HCT116 (cell line): ENCODE measurements at regions not wholly inside any gene's neighbourhood (a gene's known extent, or its start where the extent isn't known, plus 50 kb on each side); places are given as distances from the start of the nearest gene placed in this dataset.

Experiments used
- ATAC-seq: fragments of 200-7000 bp; cut with Tn5 transposase; 2 replicates; pipeline ENCODE4 v1.9.1; 2020; ENCODE audit warnings: mild to moderate bottlenecking, moderate library complexity
- BruUV-seq: library from RNA; stranded (reverse); fragments of 400-500 nt; replicated peaks from 2 replicates; lab custom pipeline; 2021; lab: Mats Ljungman, UMichigan
- CTCF ChIA-PET: fragments of 300-600 bp; sonication (Branson Sonifier 250); formaldehyde crosslinking; loops from one replicate; lab custom pipeline; 2021; ENCODE audit warnings: antibody characterized with exemption; lab: Charles Lee
- POLR2A ChIA-PET: fragments of 300-600, 350-600 bp; sonication (Branson Sonifier 250); formaldehyde crosslinking; loops from one replicate; lab custom pipeline; 2021; ENCODE audit warnings: antibody characterized with exemption; lab: Charles Lee
- RAD21 ChIA-PET, 2 experiments: fragments of 300-600 bp; sonication (Branson Sonifier 250); formaldehyde crosslinking; loops; one replicate each; lab custom pipeline; 2023; ENCODE audit warnings: low total read pairs in 2 of 2; ENCODE audit not compliant: uncharacterized antibody in 2 of 2, unreplicated experiment in 2 of 2, low non-redundant PET in 1 of 2; lab: Charles Lee
- DNase-seq: peaks from one replicate; pipeline ENCODE4 v3.0.0-alpha.2; 2010; ENCODE audit warnings: low read depth, low spot score
- H2AFZ ChIP-seq: fragments of 200-600 bp; shearing (Covaris generic), sonication (generic); 2 replicates; pipeline ENCODE4 v1.6.1; 2017; ENCODE audit warnings: low read depth, mixed run types, mixed read lengths, antibody characterized with exemption, low read length; ENCODE audit not compliant: poor library complexity, severe bottlenecking
- H3K27ac ChIP-seq: 2 replicates; pipeline ENCODE4 v1.5.1; 2012; ENCODE audit warnings: low read depth, low read length
- H3K27me3 ChIP-seq: fragments of 200-600 bp; sonication (generic); 2 replicates; pipeline ENCODE4 v1.6.1; 2016; ENCODE audit warnings: mixed run types, low read length, mixed read lengths; ENCODE audit not compliant: insufficient read depth
- H3K36me3 ChIP-seq, 2 experiments: fragments of 200-500 bp in 1 of 2; fragments of 200-600 bp in 1 of 2; sonication (Bioruptor generic) in 1 of 2; sonication (generic) in 1 of 2; 2 replicates each; pipeline versions ENCODE4 v1.5.1 to v1.6.1; 2014 to 2016; ENCODE audit warnings: low read length in 2 of 2, inconsistent platforms in 1 of 2, mixed read lengths in 1 of 2, mixed run types in 1 of 2; ENCODE audit not compliant: insufficient read depth in 2 of 2, control insufficient read depth in 1 of 2
- H3K4me1 ChIP-seq, 2 experiments: fragments of 200-600 bp in 1 of 2; sonication (generic) in 1 of 2; 2 replicates each; pipeline versions ENCODE4 v1.5.1 to v1.6.1; 2012 to 2017; ENCODE audit warnings: low read length in 2 of 2, inconsistent platforms in 1 of 2, mild to moderate bottlenecking in 1 of 2, mixed read lengths in 1 of 2, mixed run types in 1 of 2, moderate library complexity in 1 of 2; ENCODE audit not compliant: insufficient read depth in 2 of 2, control insufficient read depth in 1 of 2
- H3K4me2 ChIP-seq: fragments of 200-600 bp; sonication (generic); 2 replicates; pipeline ENCODE4 v1.6.1; 2017; ENCODE audit warnings: mixed run types, low read length, mixed read lengths
- H3K4me3 ChIP-seq, 2 experiments: fragments of 200-600 bp in 1 of 2; sonication (generic) in 1 of 2; replicated peaks in 1 of 2; 2 replicates each; pipeline ENCODE4 v1.5.1; 2011 to 2016; ENCODE audit warnings: low read length in 2 of 2, control low read depth in 1 of 2, low read depth in 1 of 2, mild to moderate bottlenecking in 1 of 2, mixed read lengths in 1 of 2, mixed run types in 1 of 2
- H3K79me2 ChIP-seq: fragments of 200-600 bp; sonication (generic); 2 replicates; pipeline ENCODE4 v1.6.1; 2017; ENCODE audit warnings: mild to moderate bottlenecking, mixed run types, low read length, moderate library complexity, mixed read lengths; ENCODE audit not compliant: insufficient read depth
- H3K9ac ChIP-seq: fragments of 200-600 bp; sonication (generic); 2 replicates; pipeline ENCODE4 v1.6.1; 2016; ENCODE audit warnings: low read length, mixed read lengths
- H3K9me2 ChIP-seq: fragments of 200-600 bp; sonication (generic), shearing (Covaris generic); 2 replicates; pipeline ENCODE4 v1.6.1; 2017; ENCODE audit warnings: mixed run types, mild to moderate bottlenecking, moderate library complexity; ENCODE audit not compliant: insufficient read depth
- H3K9me3 ChIP-seq, 2 experiments: fragments of 200-500 bp in 1 of 2; fragments of 200-600 bp in 1 of 2; sonication (Bioruptor generic) in 1 of 2; sonication (generic) in 1 of 2; 2 replicates each; pipeline ENCODE4 v1.6.1; 2014 to 2017; ENCODE audit warnings: low read length in 2 of 2, mixed read lengths in 2 of 2, inconsistent platforms in 1 of 2, low read depth in 1 of 2, mild to moderate bottlenecking in 1 of 2, mixed run types in 1 of 2, moderate library complexity in 1 of 2; ENCODE audit not compliant: control insufficient read depth in 1 of 2, insufficient read depth in 1 of 2
- H4K20me1 ChIP-seq: fragments of 200-600 bp; sonication (generic), shearing (Covaris generic); 2 replicates; pipeline ENCODE4 v1.6.1; 2017; ENCODE audit warnings: mixed run types, mild to moderate bottlenecking, moderate library complexity; ENCODE audit not compliant: insufficient read depth
- CEBPB ChIP-seq: IDR thresholded peaks from 2 replicates; pipeline ENCODE4 v1.6.1; 2012; ENCODE audit warnings: low read depth
- EZH2 ChIP-seq: fragments of 200-600 bp; sonication (generic); IDR thresholded peaks from 2 replicates; pipeline ENCODE4 v1.6.1; 2017; ENCODE audit warnings: antibody characterized with exemption, mixed run types
- EZH2phosphoT487 ChIP-seq: fragments of 200-600 bp; IDR thresholded peaks from 2 replicates; pipeline ENCODE4 v1.6.1; 2018; ENCODE audit warnings: antibody characterized with exemption, borderline replicate concordance
- JUND ChIP-seq: IDR thresholded peaks from 2 replicates; pipeline ENCODE4 v1.6.1; 2012
- POLR2A ChIP-seq: IDR thresholded peaks from 2 replicates; pipeline ENCODE4 v1.7.0; 2011; ENCODE audit warnings: borderline replicate concordance; ENCODE audit not compliant: insufficient read depth, insufficient read length; ENCODE audit errors: extremely low read depth
- RAD21 ChIP-seq: IDR thresholded peaks from 2 replicates; pipeline ENCODE4 v1.6.1; 2012; ENCODE audit warnings: low read depth, mild to moderate bottlenecking
- REST ChIP-seq: IDR thresholded peaks from 2 replicates; pipeline ENCODE4 v1.6.1; 2012; ENCODE audit warnings: low read depth
- SP1 ChIP-seq: IDR thresholded peaks from 2 replicates; pipeline ENCODE4 v1.6.1; 2012; ENCODE audit warnings: low read depth
- SRF ChIP-seq: IDR thresholded peaks from 2 replicates; pipeline ENCODE4 v1.6.1; 2012; ENCODE audit warnings: low read depth
- YY1 ChIP-seq: IDR thresholded peaks from 2 replicates; pipeline ENCODE4 v1.6.1; 2011; ENCODE audit warnings: low read length, low read depth, moderate library complexity, mild to moderate bottlenecking; ENCODE audit not compliant: insufficient replicate concordance; ENCODE audit errors: extremely low read depth
- ZFX ChIP-seq: fragments of 450-650 bp; IDR thresholded peaks from 2 replicates; pipeline ENCODE4 v1.6.1; 2017
- intact Hi-C: fragments of 100-400 bp; cut with micrococcal nuclease; formaldehyde crosslinking; loops from 2 replicates; pipeline ENCODE4 v1.10.0; 2022

- H3K27me3 ChIP-seq = no peaks in the 10 kb centered on the region
- H3K9ac ChIP-seq = no peak overlapping the region
- H2AFZ ChIP-seq = no peak overlapping the region
- TF ChIP-seq REST (no peak), YY1 (no peak)
- H3K4me3 ChIP-seq = no peak overlapping the region
- DNase-seq = no peak
- ChIA-PET CTCF (no interaction called here), RAD21 (no interaction called here), POLR2A (no interaction called here)
- intact Hi-C loops = no loop called here
- BruUV-seq = no TSS peak
- no peaks in the 10 kb centered on the region for H3K79me2 ChIP-seq
- H3K9me3 ChIP-seq = no peaks in the 10 kb centered on the region; a peak in 1 of 4 replicates
- no peak overlapping the region for H3K4me2 ChIP-seq
- no peaks in the 10 kb centered on the region for H3K9me2 ChIP-seq
- ATAC-seq = no peak
- no peaks in the 10 kb centered on the region for H3K36me3 ChIP-seq
- no peaks in the 10 kb centered on the region for H3K4me1 ChIP-seq
- no peak overlapping the region for H3K27ac ChIP-seq
- no peaks in the 10 kb centered on the region for H4K20me1 ChIP-seq
Observed at GRCh38 chr9:13878241-13878711, 435.7 kb downstream of the NFIB start.

GRCh38 chr9:13876741-13877140 is 437.2 kb downstream of the NFIB start:
- H3K36me3 ChIP-seq = no peaks in the 10 kb centered on the region
- DNase-seq = no peak
- intact Hi-C loops = no loop called here
- no peak overlapping the region for H2AFZ ChIP-seq
- H4K20me1 ChIP-seq = no peaks in the 10 kb centered on the region
- no peak overlapping the region for H3K9ac ChIP-seq
- H3K9me2 ChIP-seq = no peaks in the 10 kb centered on the region
- no peak for ATAC-seq
- H3K79me2 ChIP-seq = no peaks in the 10 kb centered on the region
- BruUV-seq = no TSS peak
- H3K4me3 ChIP-seq = no peak overlapping the region
- H3K4me2 ChIP-seq = no peak overlapping the region
- TF ChIP-seq CEBPB (no peak), RAD21 (no peak), REST (no peak), EZH2phosphoT487 (no peak), ZFX (no peak), SP1 (no peak), JUND (no peak), POLR2A (no peak), EZH2 (no peak), SRF (no peak)
- H3K9me3 ChIP-seq = no peaks in the 10 kb centered on the region
- ChIA-PET CTCF (no interaction called here), POLR2A (no interaction called here), RAD21 (no interaction called here)
- no peaks in the 10 kb centered on the region for H3K27me3 ChIP-seq
- no peaks in the 10 kb centered on the region for H3K4me1 ChIP-seq
- no peak overlapping the region for H3K27ac ChIP-seq
